Iris pigment epithelial cell (primary cell): ENCODE measurements at regions not wholly inside any gene's neighbourhood (a gene's known extent, or its start where the extent isn't known, plus 50 kb on each side); places are given as distances from the start of the nearest gene placed in this dataset.
"Not testable (repeated sequence)": the region's sequence is repeated elsewhere in the genome, so short reads cannot be mapped to it uniquely, and the experiment has no call there.

Source experiments
- DNase-seq: peaks from one replicate; pipeline ENCODE4 v3.0.0-alpha.2; 2011; ENCODE audit warnings: low read depth

- not testable (repeated sequence) for DNase-seq
Observed at GRCh38 chr3:8356066-8356465, 145.6 kb upstream of the LMCD1 start.

GRCh38 chr3:8357859-8358258 is 143.8 kb upstream of the LMCD1 start:
- DNase-seq = no peak

GRCh38 chr3:8359133-8359532 is 142.5 kb upstream of the LMCD1 start:
- no peak for DNase-seq

GRCh38 chr3:8363200-8363599 is 138.4 kb upstream of the LMCD1 start:
- DNase-seq = no peak

GRCh38 chr3:8365541-8365940 is 136.1 kb upstream of the LMCD1 start:
- no peak for DNase-seq

- no peak for DNase-seq
Observed at GRCh38 chr3:8366219-8366810, 135.3 kb upstream of the LMCD1 start.

GRCh38 chr3:8368598-8368997 is 133.0 kb upstream of the LMCD1 start:
- no peak for DNase-seq

GRCh38 chr3:8369638-8370037 is 132.0 kb upstream of the LMCD1 start:
- DNase-seq = no peak

GRCh38 chr3:8371085-8371551 is 130.5 kb upstream of the LMCD1 start:
- peak; percentile 38 for DNase-seq

GRCh38 chr3:8371960-8372463 is 129.6 kb upstream of the LMCD1 start:
- DNase-seq = no peak

- no peak for DNase-seq
Observed at GRCh38 chr3:8380904-8381704, 120.5 kb upstream of the LMCD1 start.

GRCh38 chr3:8385848-8386620 is 115.6 kb upstream of the LMCD1 start:
- DNase-seq = peak; percentile 24

GRCh38 chr3:8387571-8387970 is 114.1 kb upstream of the LMCD1 start:
- DNase-seq = no peak

GRCh38 chr3:8399686-8400085 is 101.9 kb upstream of the LMCD1 start:
- no peak for DNase-seq

GRCh38 chr3:8400911-8401310 is 100.7 kb upstream of the LMCD1 start:
- DNase-seq = no peak

GRCh38 chr3:8403996-8404395 is 97.6 kb upstream of the LMCD1 start:
- no peak for DNase-seq

GRCh38 chr3:8405144-8405543 is 96.5 kb upstream of the LMCD1 start:
- no peak for DNase-seq

GRCh38 chr3:8406479-8406878 is 95.1 kb upstream of the LMCD1 start:
- no peak for DNase-seq

GRCh38 chr3:8413337-8413926 is 88.2 kb upstream of the LMCD1 start:
- no peak for DNase-seq

GRCh38 chr3:8416965-8417364 is 84.7 kb upstream of the LMCD1 start:
- DNase-seq = peak; percentile 36

GRCh38 chr3:8420612-8421011 is 81.0 kb upstream of the LMCD1 start:
- DNase-seq = peak; percentile 9

GRCh38 chr3:8421267-8421666 is 80.4 kb upstream of the LMCD1 start:
- DNase-seq = no peak
